SK-N-SH (cell line): ENCODE measurements at regions not wholly inside any gene's neighbourhood (a gene's known extent, or its start where the extent isn't known, plus 50 kb on each side); places are given as distances from the start of the nearest gene placed in this dataset.

Experiments
- CTCF ChIP-seq: fragments of 200-600 bp; sonication (generic); IDR thresholded peaks from 2 replicates; pipeline ENCODE4 v1.6.1; 2017; ENCODE audit warnings: antibody characterized with exemption, mild to moderate bottlenecking, moderate library complexity
- EZH2phosphoT487 ChIP-seq: fragments of 200-600 bp; sonication (generic); IDR thresholded peaks from 2 replicates; pipeline ENCODE4 v1.6.1; 2017; ENCODE audit warnings: low read depth, mixed run types, mild to moderate bottlenecking, antibody characterized with exemption, moderate library complexity, borderline replicate concordance
- GATA2 ChIP-seq: sonication (generic); formaldehyde crosslinking; IDR thresholded peaks from 2 replicates; pipeline ENCODE4 v1.5.0; 2020; ENCODE audit warnings: mild to moderate bottlenecking, missing genetic modification reagents
- JUND ChIP-seq: IDR thresholded peaks from 2 replicates; pipeline ENCODE4 v1.4.0; 2012
- MAX ChIP-seq: IDR thresholded peaks from 2 replicates; pipeline ENCODE4 v1.4.0; 2012; ENCODE audit warnings: low read depth
- MEF2A ChIP-seq: IDR thresholded peaks from 2 replicates; pipeline ENCODE4 v1.4.0; 2012; ENCODE audit warnings: low read depth, borderline replicate concordance
- POLR2AphosphoS5 ChIP-seq: IDR thresholded peaks from 2 replicates; pipeline ENCODE4 v1.6.1; 2012; ENCODE audit warnings: low read depth, low read length
- RAD21 ChIP-seq: IDR thresholded peaks from 2 replicates; pipeline ENCODE4 v1.6.1; 2012; ENCODE audit warnings: mild to moderate bottlenecking, low read length
- RFX5 ChIP-seq: IDR thresholded peaks from 2 replicates; pipeline ENCODE4 v1.6.1; 2012; ENCODE audit warnings: mild to moderate bottlenecking, improper control_type of control experiment, low read length
- SMC3 ChIP-seq: IDR thresholded peaks from 2 replicates; pipeline ENCODE4 v1.6.1; 2012; ENCODE audit warnings: low read depth, low read length, improper control_type of control experiment
- TAF1 ChIP-seq: IDR thresholded peaks from 2 replicates; pipeline ENCODE4 v1.6.1; 2012; ENCODE audit warnings: low read depth, mild to moderate bottlenecking, low read length, moderate library complexity, borderline replicate concordance
- TCF12 ChIP-seq: IDR thresholded peaks from 2 replicates; pipeline ENCODE4 v1.4.0; 2012

- TF ChIP-seq RFX5 = no peak
- TF ChIP-seq CTCF = no peak
- TF ChIP-seq TCF12 = no peak
- TF ChIP-seq EZH2phosphoT487 = no peak
- no peak for TF ChIP-seq JUND
- TF ChIP-seq POLR2AphosphoS5 = no peak
- TF ChIP-seq GATA2 (CRISPR knock-in tag) = no peak
- TF ChIP-seq MAX = no peak
- TF ChIP-seq RAD21 = no peak
- no peak for TF ChIP-seq MEF2A
- TF ChIP-seq SMC3 = no peak
- no peak for TF ChIP-seq TAF1
These were observed 164.7 kb downstream of the TMEM167A start for GRCh38 chr5:82912462-82912861.
